ENCODE measurements at regions not wholly inside any gene's neighbourhood (a gene's known extent, or its start where the extent isn't known, plus 50 kb on each side); places are given as distances from the start of the nearest gene placed in this dataset.

- no peak for TF ChIP-seq PRDM1 (tag by site-specific recombination; IDR thresholded peaks at IDR 0.05)
- no peak for TF ChIP-seq FEZF1 (tag by site-specific recombination; IDR thresholded peaks at IDR 0.05)
- no peak for TF ChIP-seq ZNF501 (tag by site-specific recombination; IDR thresholded peaks at IDR 0.05)
- TF ChIP-seq ZSCAN30 (tag by site-specific recombination; IDR thresholded peaks at IDR 0.05) = no peak
- TF ChIP-seq ZNF488 (tag by site-specific recombination; IDR thresholded peaks at IDR 0.05) = no peak
These were observed 70.9 kb upstream of the KCNH8 start for GRCh38 chr3:19077388-19077787.

GRCh38 chr3:19075037-19075436 is 73.3 kb upstream of the KCNH8 start:
- Histone ChIP-seq H3K4me1 (ENCODE audit: control insufficient read depth, insufficient read depth, low read length) (no peaks in the 10 kb centered on the region), H3K27ac (ENCODE audit: extremely low read depth, low read depth, low read length) (no peak overlapping the region), H3K9me3 (ENCODE audit: control insufficient read depth, insufficient read depth, low read depth, low read length) (no peaks in the 10 kb centered on the region), H3K4me3 (ENCODE audit: low read depth, low read length) (no peak overlapping the region), H3K36me3 (ENCODE audit: control insufficient read depth in 2 of 2, insufficient read depth in 1 of 2, low read length in 2 of 2) (no peaks in the 10 kb centered on the region)
- ChIA-PET POLR2A (no interaction called here), CTCF (no interaction called here)
- no peak for TF ChIP-seq ZNF629 (tag by site-specific recombination; IDR thresholded peaks at IDR 0.05)

More at GRCh38 chr3:19077388-19077787, 70.9 kb upstream of the KCNH8 start:
- ChIA-PET CTCF (interaction anchor here (0.9 kb wide), 1 partner anchor 136 kb away, joined by 4 read pairs; no protein-coding TSS in a partner anchor), POLR2A (no interaction called here)
- Histone ChIP-seq H3K4me1 (ENCODE audit: control insufficient read depth, insufficient read depth, low read length) (no peaks in the 10 kb centered on the region), H3K36me3 (ENCODE audit: control insufficient read depth in 2 of 2, insufficient read depth in 1 of 2, low read length in 2 of 2) (no peaks in the 10 kb centered on the region), H3K4me3 (ENCODE audit: low read depth, low read length) (no peak overlapping the region), H3K27ac (ENCODE audit: extremely low read depth, low read depth, low read length) (no peak overlapping the region), H3K9me3 (ENCODE audit: control insufficient read depth, insufficient read depth, low read depth, low read length) (no peaks in the 10 kb centered on the region)

GRCh38 chr3:19074257-19074900 is 73.9 kb upstream of the KCNH8 start:
- H3K4me3 ChIP-seq (ENCODE audit: low read depth, low read length) = no peak overlapping the region
- no peaks in the 10 kb centered on the region for H3K9me3 ChIP-seq (ENCODE audit: control insufficient read depth, insufficient read depth, low read depth, low read length)
- TF ChIP-seq EGR2 (tag by site-specific recombination; IDR thresholded peaks at IDR 0.05; ENCODE audit: low read depth) (no peak), ZNF223 (tag by site-specific recombination; IDR thresholded peaks at IDR 0.05) (no peak), ZNF23 (tag by site-specific recombination; IDR thresholded peaks at IDR 0.05; ENCODE audit: borderline replicate concordance) (no peak), ZNF214 (tag by site-specific recombination; IDR thresholded peaks at IDR 0.05; ENCODE audit: borderline replicate concordance) (no peak), HOXD13 (CRISPR knock-in tag; IDR thresholded peaks at IDR 0.05; ENCODE audit: borderline replicate concordance) (no peak), ZNF341 (tag by site-specific recombination; IDR thresholded peaks at IDR 0.05; ENCODE audit: low read depth) (no peak), ZNF473 (tag by site-specific recombination; IDR thresholded peaks at IDR 0.05) (no peak), BCL11A (tag by site-specific recombination; IDR thresholded peaks at IDR 0.05; ENCODE audit: low read depth) (no peak)
- H3K27ac ChIP-seq (ENCODE audit: extremely low read depth, low read depth, low read length) = no peak overlapping the region
- POLR2A ChIA-PET = no interaction called here
- H3K4me1 ChIP-seq (ENCODE audit: control insufficient read depth, insufficient read depth, low read length) = no peaks in the 10 kb centered on the region
- no peaks in the 10 kb centered on the region for H3K36me3 ChIP-seq (ENCODE audit: control insufficient read depth in 2 of 2, insufficient read depth in 1 of 2, low read length in 2 of 2)
- CTCF ChIA-PET = interaction anchor here (0.6 kb wide), 1 partner anchor 1746 kb away, joined by 3 read pairs; no protein-coding TSS in a partner anchor

DNA sequence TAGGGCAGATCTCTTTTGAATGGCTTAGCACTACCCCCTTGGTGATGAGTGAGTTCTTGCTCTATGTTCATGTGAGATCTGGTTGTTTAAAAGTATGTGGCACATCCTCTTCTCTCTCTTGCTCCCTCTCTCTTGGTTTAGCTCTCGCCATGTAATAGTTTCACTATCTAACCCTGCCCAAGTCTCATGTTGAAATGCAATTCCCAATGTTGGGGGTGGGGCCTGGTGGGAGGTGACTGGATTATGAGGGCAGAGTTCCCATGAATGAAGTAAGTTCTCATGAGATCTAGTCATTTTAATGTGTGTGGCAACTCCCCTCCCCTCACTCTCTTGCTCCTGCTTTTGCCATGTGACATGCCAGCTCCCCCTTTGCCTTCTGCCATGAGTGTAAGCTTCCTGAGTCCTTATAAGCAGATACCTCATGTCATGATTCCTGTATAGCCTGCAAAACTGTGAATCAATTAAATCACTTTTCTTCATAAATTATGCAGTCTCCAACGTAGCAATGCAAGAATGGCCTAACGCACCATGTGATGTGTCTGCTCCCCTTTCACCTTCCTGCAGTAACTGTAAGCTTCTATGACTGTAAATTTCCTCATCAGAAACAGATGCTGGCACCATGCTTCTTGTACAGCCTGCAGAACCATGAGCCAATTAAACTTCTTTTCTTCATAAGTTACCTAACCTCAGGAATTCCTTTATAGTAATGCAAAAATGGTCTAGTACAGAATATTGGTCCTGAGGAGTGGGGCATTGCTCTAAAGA is 74.8 kb upstream of the KCNH8 start:
- no peaks in the 10 kb centered on the region for H3K9me3 ChIP-seq (ENCODE audit: control insufficient read depth, insufficient read depth, low read depth, low read length)
- ChIA-PET CTCF (no interaction called here), POLR2A (no interaction called here)
- H3K4me3 ChIP-seq (ENCODE audit: low read depth, low read length) = no peak overlapping the region
- no peak for TF ChIP-seq ZNF624 (tag by site-specific recombination; IDR thresholded peaks at IDR 0.05)
- TF ChIP-seq, protein P1, sequence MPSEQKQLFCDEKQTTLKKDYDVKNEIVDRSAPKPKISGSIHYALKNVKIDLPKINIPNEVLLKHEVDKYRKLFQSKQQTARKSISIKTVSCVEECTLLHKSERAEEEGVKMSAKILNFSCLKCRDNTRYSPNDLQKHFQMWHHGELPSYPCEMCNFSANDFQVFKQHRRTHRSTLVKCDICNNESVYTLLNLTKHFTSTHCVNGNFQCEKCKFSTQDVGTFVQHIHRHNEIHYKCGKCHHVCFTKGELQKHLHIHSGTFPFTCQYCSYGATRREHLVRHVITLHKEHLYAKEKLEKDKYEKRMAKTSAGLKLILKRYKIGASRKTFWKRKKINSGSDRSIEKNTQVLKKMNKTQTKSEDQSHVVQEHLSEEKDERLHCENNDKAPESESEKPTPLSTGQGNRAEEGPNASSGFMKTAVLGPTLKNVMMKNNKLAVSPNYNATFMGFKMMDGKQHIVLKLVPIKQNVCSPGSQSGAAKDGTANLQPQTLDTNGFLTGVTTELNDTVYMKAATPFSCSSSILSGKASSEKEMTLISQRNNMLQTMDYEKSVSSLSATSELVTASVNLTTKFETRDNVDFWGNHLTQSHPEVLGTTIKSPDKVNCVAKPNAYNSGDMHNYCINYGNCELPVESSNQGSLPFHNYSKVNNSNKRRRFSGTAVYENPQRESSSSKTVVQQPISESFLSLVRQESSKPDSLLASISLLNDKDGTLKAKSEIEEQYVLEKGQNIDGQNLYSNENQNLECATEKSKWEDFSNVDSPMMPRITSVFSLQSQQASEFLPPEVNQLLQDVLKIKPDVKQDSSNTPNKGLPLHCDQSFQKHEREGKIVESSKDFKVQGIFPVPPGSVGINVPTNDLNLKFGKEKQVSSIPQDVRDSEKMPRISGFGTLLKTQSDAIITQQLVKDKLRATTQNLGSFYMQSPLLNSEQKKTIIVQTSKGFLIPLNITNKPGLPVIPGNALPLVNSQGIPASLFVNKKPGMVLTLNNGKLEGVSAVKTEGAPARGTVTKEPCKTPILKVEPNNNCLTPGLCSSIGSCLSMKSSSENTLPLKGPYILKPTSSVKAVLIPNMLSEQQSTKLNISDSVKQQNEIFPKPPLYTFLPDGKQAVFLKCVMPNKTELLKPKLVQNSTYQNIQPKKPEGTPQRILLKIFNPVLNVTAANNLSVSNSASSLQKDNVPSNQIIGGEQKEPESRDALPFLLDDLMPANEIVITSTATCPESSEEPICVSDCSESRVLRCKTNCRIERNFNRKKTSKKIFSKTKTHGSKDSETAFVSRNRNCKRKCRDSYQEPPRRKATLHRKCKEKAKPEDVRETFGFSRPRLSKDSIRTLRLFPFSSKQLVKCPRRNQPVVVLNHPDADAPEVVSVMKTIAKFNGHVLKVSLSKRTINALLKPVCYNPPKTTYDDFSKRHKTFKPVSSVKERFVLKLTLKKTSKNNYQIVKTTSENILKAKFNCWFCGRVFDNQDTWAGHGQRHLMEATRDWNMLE (tag by site-specific recombination; conservative IDR thresholded peaks at IDR 0.05; ENCODE audit: low read depth) = no peak
- no peak for TF ChIP-seq ZNF366 (tag by site-specific recombination; conservative IDR thresholded peaks at IDR 0.05)
- TF ChIP-seq KLF1 (tag by site-specific recombination; IDR thresholded peaks at IDR 0.05) = no peak
- no peak for TF ChIP-seq ZNF571 (tag by site-specific recombination; IDR thresholded peaks at IDR 0.05)
- no peak for TF ChIP-seq ZBTB17 (tag by site-specific recombination; IDR thresholded peaks at IDR 0.05)
- no peaks in the 10 kb centered on the region for H3K36me3 ChIP-seq (ENCODE audit: control insufficient read depth in 2 of 2, insufficient read depth in 1 of 2, low read length in 2 of 2)
- no peaks in the 10 kb centered on the region for H3K4me1 ChIP-seq (ENCODE audit: control insufficient read depth, insufficient read depth, low read length)
- no peak overlapping the region for H3K27ac ChIP-seq (ENCODE audit: extremely low read depth, low read depth, low read length)

All from HEK293 (cell line).